ENCODE measurements at regions not wholly inside any gene's neighbourhood (a gene's known extent, or its start where the extent isn't known, plus 50 kb on each side); places are given as distances from the start of the nearest gene placed in this dataset.

- Histone ChIP-seq H3K27ac (ENCODE audit: low read depth, low read length, poor library complexity, severe bottlenecking) (no peak overlapping the region), H3K4me1 (ENCODE audit: insufficient read depth, low read length, poor library complexity, severe bottlenecking) (no peaks in the 10 kb centered on the region), H3K36me3 (ENCODE audit: insufficient read depth, low read length, poor library complexity, severe bottlenecking) (no peaks in the 10 kb centered on the region), H3K9me3 (ENCODE audit: low read depth, low read length, poor library complexity, severe bottlenecking) (no peaks in the 10 kb centered on the region), H3K27me3 (replicated peaks; ENCODE audit: insufficient read depth, low read depth, low read length, poor library complexity) (no peaks in the 10 kb centered on the region), H3K4me3 (ENCODE audit: low read depth, low read length, poor library complexity, severe bottlenecking) (no peak overlapping the region)
- no peak for TF ChIP-seq EZH2 (IDR thresholded peaks at IDR 0.05; ENCODE audit: borderline replicate concordance, low read depth, low read length, poor library complexity, severe bottlenecking)
- TF ChIP-seq CTCF (conservative IDR thresholded peaks at IDR 0.05; ENCODE audit: low read depth, low read length): no peak
- intact Hi-C loops (cut with micrococcal nuclease; ENCODE audit: unreplicated experiment): no loop called here
- CTCF ChIA-PET: interaction anchor here (0.5 kb wide), 1 partner anchor 370 kb away, joined by 4 read pairs; no protein-coding TSS in a partner anchor
- DNase-seq (ENCODE audit: low spot score): no peak
- BruUV-seq (replicated peaks): no TSS peak
- POLR2A ChIA-PET (ENCODE audit: low non-redundant PET): no interaction called here
These were observed 123.0 kb upstream of the CTBP2 start for GRCh38 chr10:125283191-125283835.

- intact Hi-C loops (cut with micrococcal nuclease; ENCODE audit: unreplicated experiment): no loop called here
- no peak overlapping the region for H3K4me3 ChIP-seq (ENCODE audit: low read depth, low read length, poor library complexity, severe bottlenecking)
- no peaks in the 10 kb centered on the region for H3K27me3 ChIP-seq (replicated peaks; ENCODE audit: insufficient read depth, low read depth, low read length, poor library complexity)
- no peaks in the 10 kb centered on the region for H3K9me3 ChIP-seq (ENCODE audit: low read depth, low read length, poor library complexity, severe bottlenecking)
- no peaks in the 10 kb centered on the region for H3K36me3 ChIP-seq (ENCODE audit: insufficient read depth, low read length, poor library complexity, severe bottlenecking)
- POLR2A ChIA-PET (ENCODE audit: low non-redundant PET): no interaction called here
- H3K27ac ChIP-seq (ENCODE audit: low read depth, low read length, poor library complexity, severe bottlenecking): no peak overlapping the region
- no peaks in the 10 kb centered on the region for H3K4me1 ChIP-seq (ENCODE audit: insufficient read depth, low read length, poor library complexity, severe bottlenecking)
- no peak for DNase-seq (ENCODE audit: low spot score)
- TF ChIP-seq EZH2 (IDR thresholded peaks at IDR 0.05; ENCODE audit: borderline replicate concordance, low read depth, low read length, poor library complexity, severe bottlenecking) (no peak), CTCF (conservative IDR thresholded peaks at IDR 0.05; ENCODE audit: low read depth, low read length) (no peak)
- no TSS peak for BruUV-seq (replicated peaks)
- CTCF ChIA-PET: interaction anchor here (0.7 kb wide), 1 partner anchor 167 kb away, joined by 4 read pairs; no protein-coding TSS in a partner anchor
These were observed 120.7 kb upstream of the CTBP2 start for GRCh38 chr10:125281091-125281490.

- ChIA-PET CTCF (no interaction called here), POLR2A (ENCODE audit: low non-redundant PET) (no interaction called here)
- Histone ChIP-seq H3K36me3 (ENCODE audit: insufficient read depth, low read length, poor library complexity, severe bottlenecking) (no peaks in the 10 kb centered on the region), H3K9me3 (ENCODE audit: low read depth, low read length, poor library complexity, severe bottlenecking) (no peaks in the 10 kb centered on the region), H3K4me1 (ENCODE audit: insufficient read depth, low read length, poor library complexity, severe bottlenecking) (no peaks in the 10 kb centered on the region), H3K27ac (ENCODE audit: low read depth, low read length, poor library complexity, severe bottlenecking) (no peak overlapping the region), H3K4me3 (ENCODE audit: low read depth, low read length, poor library complexity, severe bottlenecking) (no peak overlapping the region), H3K27me3 (replicated peaks; ENCODE audit: insufficient read depth, low read depth, low read length, poor library complexity) (no peaks in the 10 kb centered on the region)
- BruUV-seq (replicated peaks): no TSS peak
- no peak for DNase-seq (ENCODE audit: low spot score)
- TF ChIP-seq CTCF (conservative IDR thresholded peaks at IDR 0.05; ENCODE audit: low read depth, low read length) (no peak), EZH2 (IDR thresholded peaks at IDR 0.05; ENCODE audit: borderline replicate concordance, low read depth, low read length, poor library complexity, severe bottlenecking) (no peak)
- intact Hi-C loops (cut with micrococcal nuclease; ENCODE audit: unreplicated experiment): no loop called here
These were observed 115.8 kb upstream of the CTBP2 start for GRCh38 chr10:125276133-125276532.
